HuH-7.5 (cell line): ENCODE measurements at regions not wholly inside any gene's neighbourhood (a gene's known extent, or its start where the extent isn't known, plus 50 kb on each side); places are given as distances from the start of the nearest gene placed in this dataset.
"Not testable (repeated sequence)": the region's sequence is repeated elsewhere in the genome, so short reads cannot be mapped to it uniquely, and the experiment has no call there.

Source experiments
- DNase-seq: peaks from one replicate; pipeline ENCODE4 v3.0.0; 2011; ENCODE audit warnings: low spot score

DNA sequence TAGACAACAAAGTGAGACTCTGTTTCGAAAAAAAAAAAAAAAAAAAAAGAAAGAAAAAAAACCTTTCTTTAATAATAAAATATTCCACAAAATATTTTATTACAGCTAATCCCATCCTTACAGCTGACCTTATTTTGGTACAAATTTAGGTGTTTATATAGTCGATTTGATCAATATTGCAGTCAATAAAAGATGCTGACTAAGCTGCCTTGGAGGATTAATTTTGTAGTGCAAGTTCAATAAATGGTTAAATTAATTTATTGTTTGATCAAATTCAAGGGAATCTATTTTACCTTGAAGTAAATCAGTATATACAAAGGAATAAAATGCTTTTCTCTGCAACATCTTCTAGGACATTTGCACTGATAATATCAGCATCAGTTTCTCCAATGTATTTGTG is 1764.3 kb downstream of the NCAM2 start:
- DNase-seq, result no peak

DNA sequence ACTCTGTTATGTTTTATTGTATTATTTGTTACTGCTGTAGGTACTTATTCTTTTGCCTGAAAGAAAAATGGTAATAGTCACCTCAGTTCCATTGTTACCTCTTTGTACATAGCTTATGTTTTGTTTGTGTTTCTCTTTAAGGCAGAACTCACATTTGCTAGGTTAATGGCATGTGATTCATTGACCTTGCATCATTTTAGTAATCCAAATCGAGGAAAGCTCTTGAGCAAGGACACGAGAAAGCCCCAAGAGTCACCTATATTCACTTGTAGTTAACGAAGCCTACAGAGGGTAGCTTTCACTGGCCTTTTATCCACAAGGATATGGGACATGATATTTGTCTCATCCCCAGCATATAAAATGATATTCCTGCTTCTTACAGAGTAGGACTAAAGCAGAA is 1765.2 kb downstream of the NCAM2 start:
- DNase-seq, result no peak

GRCh38 chr21:22764222-22764621 is 1766.0 kb downstream of the NCAM2 start:
- DNase-seq, result no peak

DNA sequence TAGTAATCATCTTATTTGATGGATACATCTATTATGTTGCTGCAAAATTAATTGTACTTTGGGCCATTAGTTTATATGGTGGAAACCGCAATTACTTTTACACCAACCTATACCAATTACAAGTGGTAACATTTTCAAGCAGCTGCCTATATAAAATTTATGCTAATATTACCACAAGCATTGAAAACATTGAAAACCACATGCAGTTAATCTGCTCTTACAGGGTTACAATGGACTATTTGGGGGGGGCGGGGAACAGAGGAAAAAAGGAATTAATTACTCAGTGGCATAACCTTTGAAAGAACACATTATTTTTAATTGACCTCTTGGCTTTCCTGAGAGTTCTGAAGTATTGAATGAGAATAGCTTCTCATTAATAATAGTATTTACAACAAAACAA is 1793.2 kb downstream of the NCAM2 start:
- DNase-seq, result no peak

DNA sequence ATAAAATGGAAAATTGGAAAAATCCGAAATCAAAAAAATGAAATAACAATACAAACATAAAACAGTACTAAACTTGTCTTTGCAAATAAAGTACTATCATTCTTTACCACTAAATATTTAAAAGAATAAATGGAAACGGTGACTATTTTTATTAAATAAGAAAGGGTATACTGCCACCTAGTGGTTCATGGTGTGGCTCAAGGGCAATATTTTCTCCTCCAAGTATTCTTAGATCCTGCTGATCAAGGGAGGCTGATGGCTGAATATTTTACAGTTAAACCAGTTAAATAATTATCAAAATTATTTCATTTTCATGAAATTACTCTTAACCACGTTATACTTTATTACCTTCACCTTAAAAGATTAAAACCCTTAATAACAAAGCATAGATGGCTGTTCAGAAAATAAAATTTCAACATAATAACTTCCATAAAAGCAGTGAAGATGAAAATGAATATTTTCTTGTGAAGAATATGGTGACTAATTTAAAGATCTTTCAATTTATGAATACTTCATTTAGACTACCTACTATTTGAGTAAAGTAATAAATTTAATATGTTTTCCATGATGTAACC is 1793.9 kb downstream of the NCAM2 start:
- DNase-seq, result peak; percentile 6

GRCh38 chr21:22795091-22795490 is 1796.9 kb downstream of the NCAM2 start:
- DNase-seq, result no peak

DNA sequence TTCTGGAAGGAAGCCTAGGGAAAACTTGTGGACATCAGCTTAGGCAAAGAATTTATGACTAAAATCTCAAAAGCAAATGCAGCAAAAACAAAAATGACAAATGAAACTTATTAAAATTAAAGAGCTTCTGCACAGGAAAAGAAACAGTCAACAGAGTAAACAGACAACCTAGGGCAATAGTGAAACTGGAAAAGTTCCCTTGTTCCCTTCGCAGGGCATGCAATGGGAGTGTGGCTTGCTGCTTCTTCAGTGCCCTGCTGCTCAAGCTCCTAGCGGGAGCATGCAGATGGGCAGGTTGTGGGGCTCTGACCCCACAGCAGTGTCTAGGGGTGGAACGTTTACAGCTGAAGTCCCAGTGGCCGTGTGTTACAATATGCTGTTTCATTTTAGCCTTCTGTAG is 1797.4 kb downstream of the NCAM2 start:
- no peak for DNase-seq

- no peak for DNase-seq
These were observed 1797.9 kb downstream of the NCAM2 start for GRCh38 chr21:22796147-22796546.

GRCh38 chr21:22804151-22804550 is 1805.9 kb downstream of the NCAM2 start:
- DNase-seq, result no peak

DNA sequence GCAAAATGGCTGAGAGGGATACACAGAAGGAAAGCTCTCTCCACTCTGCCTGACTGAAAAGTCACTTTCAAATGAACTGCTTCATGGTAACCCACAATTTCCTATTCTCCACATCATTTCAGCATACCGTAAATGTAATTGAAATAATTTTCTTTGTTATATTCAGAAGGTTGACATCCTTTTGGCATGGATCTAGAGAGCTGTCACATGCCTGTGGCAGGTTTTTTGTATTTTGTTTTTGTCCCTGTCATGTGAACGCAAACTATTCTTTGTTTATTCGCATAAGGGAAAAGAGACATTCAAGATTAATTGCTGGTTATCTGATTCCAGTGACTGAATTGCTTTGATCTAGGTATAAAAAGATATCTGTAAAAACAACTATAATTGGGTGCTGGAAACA is 1808.1 kb downstream of the NCAM2 start:
- no peak for DNase-seq

DNA sequence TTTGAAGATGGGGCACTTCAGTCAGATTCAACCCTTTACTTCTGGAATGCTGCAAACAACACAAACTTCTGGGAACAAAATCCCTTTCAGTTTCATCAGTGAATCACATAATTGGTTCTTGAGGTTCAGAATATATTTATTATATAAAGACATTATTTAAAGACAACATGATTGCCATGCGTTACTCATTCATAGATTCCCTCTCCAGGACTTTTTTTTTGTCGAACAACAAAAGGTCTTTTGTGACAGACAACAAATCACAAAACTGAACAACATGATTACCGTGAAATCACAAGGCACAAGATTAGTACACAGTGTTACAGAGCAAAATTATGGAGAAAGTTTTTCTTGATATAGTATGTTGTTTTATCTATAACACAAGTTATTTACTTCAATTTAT is 1815.0 kb downstream of the NCAM2 start:
- no peak for DNase-seq

DNA sequence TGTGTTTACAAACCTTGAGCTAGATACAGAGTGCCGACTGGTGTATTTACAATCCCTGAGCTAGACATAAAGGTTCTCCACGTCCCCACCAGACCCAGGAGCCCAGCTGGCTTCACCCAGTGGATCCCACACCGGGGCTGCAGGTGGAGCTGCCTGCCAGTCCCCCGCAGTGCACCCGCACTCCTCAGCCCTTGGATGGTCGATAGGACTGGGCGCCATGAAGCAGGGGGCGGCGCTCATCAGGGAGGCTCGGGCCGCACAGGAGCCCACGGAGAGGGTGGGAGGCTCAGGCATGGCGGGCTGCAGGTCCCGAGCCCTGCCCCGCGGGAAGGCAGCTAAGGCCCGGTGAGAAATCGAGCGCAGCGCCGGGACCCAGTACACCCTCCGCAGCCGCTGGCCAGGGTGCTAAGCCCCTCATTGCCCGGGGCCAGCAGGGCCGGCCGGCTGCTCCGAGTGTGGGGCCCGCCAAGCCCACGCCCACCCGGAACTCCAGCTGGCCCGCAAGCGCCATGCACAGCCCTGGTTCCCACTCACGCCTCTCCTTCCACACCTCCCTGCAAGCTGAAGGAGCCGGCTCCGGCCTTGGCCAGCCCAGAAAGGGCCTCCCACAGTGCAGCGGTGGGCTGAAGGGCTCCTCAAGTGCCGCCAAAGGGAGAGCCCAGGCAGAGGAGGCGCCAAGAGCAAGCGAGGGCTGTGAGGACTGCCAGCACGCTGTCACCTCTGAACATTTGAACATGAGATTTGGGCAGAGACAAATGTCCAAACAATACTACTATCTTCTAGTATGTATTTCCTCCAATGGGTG is 1820.7 kb downstream of the NCAM2 start:
- DNase-seq, result not testable (repeated sequence)

DNA sequence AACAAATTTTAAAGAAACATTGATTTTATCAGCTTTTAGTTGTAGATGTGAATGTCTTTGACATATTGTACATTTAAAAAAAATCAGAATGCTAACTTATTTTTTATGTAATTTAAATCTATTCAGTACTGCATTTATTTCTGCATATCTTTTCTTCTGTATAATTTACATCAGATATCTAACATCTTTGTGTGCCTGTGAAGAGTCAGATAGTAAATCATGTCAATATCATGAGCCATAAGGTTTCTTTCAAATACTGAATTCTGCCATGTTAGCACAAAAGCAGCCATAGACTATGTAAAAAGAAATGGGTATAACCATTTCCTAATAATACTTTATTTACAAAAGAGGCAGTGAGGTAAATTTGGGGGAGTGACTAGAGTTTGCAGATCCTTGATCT is 1829.2 kb downstream of the NCAM2 start:
- DNase-seq, result no peak

GRCh38 chr21:22842875-22843274 is 1844.7 kb downstream of the NCAM2 start:
- DNase-seq, result no peak

- DNase-seq, result no peak
These were observed 1857.4 kb downstream of the NCAM2 start for GRCh38 chr21:22855581-22855980.

- no peak for DNase-seq
These were observed 1873.5 kb downstream of the NCAM2 start for GRCh38 chr21:22871692-22872091.

DNA sequence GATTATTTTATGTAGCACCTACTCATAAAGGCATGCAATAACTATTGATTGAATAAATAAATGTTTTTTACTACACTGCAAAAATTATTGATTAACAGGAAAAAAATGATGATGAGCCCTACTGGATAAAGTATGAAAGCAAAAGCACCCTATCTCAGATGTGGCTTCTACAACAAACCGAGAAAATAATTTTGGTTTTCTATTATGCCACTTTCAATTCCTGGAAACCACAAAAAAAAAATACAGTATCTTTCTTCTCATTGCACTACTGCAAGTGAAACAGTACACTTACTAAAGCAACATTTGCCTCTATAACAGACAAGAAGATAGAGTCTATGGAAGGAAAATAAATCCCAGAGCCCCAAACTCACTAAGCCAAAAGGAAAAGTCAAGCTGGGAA is 1882.4 kb downstream of the NCAM2 start:
- DNase-seq, result no peak

- no peak for DNase-seq
These were observed 1882.9 kb downstream of the NCAM2 start for GRCh38 chr21:22881131-22881530.

- DNase-seq, result no peak
These were observed 1886.9 kb downstream of the NCAM2 start for GRCh38 chr21:22885079-22885478.

DNA sequence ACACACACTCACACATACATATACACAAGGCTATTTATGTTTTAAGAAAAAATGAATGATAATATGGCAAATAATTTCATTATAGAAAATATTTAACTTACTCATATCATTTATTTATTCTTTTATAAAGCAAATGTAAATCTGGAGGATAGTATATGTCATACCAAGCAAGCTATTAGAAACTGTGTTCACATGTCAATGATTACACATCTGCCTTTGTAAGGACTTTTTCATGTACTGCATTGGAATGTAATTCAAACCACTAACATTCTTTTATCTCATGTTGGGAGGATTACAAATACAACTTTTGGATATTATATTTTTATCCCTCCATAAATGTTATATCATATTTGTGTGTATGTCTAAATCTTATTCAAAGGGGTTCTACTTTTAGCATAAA is 1887.4 kb downstream of the NCAM2 start:
- DNase-seq, result no peak

GRCh38 chr21:22889445-22889844 is 1891.2 kb downstream of the NCAM2 start:
- no peak for DNase-seq

DNA sequence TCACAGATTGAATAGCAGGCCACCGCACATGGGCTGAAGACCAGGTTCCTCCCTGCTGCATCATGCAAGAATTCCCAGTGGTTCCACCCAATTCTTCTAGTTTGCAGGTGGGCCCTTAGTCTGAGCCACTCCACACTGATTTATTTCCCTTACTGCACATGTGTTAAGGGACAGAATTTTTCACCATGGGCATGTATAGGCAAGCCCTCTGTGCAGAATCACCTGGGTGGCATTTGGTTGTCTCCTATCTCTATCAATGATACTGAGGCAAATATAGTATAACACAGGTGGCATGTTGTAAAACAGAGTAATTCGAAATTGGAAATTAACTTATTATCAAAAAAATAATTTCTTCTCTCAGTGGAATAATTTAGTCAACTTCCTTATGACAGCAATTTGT is 1892.4 kb downstream of the NCAM2 start:
- DNase-seq, result no peak

DNA sequence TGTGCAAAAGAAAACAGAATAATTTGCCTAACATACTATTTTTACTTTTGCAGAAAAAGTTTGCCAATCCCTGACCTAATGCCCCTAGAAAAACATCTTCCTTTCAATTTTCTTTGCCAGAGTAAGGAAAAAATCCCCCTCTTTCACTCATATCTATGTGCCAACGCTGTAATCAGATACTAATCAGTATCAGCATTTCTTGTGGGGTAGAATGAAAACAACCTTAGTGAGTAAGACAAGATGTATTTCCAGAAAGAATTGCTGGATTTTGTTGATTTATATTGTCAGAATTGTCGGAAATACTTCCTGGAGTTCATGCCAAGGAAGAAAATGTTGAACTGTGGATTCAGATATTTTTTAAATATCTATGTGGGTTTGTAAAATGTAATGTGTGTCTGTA is 1893.8 kb downstream of the NCAM2 start:
- no peak for DNase-seq

- no peak for DNase-seq
These were observed 1894.5 kb downstream of the NCAM2 start for GRCh38 chr21:22892740-22893139.
